ENCODE measurements at regions not wholly inside any gene's neighbourhood (a gene's known extent, or its start where the extent isn't known, plus 50 kb on each side); places are given as distances from the start of the nearest gene placed in this dataset.
"Not testable (repeated sequence)": the region's sequence is repeated elsewhere in the genome, so short reads cannot be mapped to it uniquely, and the experiment has no call there.

GRCh38 chr6:164694386-164694785, 615.0 kb downstream of the C6orf118 start:
- DNase-seq (ENCODE audit: low read depth), result no peak

DNA sequence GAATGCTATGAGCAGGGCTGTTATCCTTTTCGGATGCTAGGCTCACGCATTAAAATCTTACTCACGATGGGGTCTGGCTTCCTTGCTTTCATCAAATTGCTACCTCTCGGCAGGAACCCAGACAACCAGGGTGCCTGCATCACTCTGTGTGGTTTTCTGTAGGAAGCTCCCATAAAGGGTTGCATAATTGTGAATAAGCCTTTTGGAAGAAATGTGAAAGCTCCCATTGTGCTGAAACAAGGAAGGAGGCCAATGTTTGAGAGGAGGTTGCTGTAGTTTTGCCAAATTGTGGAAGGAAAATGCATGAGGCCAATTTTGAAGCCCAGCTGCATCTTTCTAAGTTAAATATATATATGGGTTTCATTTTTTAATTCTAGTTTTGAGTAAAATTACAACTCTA, 615.5 kb downstream of the C6orf118 start:
- DNase-seq (ENCODE audit: low read depth), result no peak

GRCh38 chr6:164692772-164693510, 616.5 kb downstream of the C6orf118 start:
- DNase-seq (ENCODE audit: low read depth), result no peak

- DNase-seq (ENCODE audit: low read depth), result no peak
Observed at GRCh38 chr6:164690702-164691500, 618.5 kb downstream of the C6orf118 start.

DNA sequence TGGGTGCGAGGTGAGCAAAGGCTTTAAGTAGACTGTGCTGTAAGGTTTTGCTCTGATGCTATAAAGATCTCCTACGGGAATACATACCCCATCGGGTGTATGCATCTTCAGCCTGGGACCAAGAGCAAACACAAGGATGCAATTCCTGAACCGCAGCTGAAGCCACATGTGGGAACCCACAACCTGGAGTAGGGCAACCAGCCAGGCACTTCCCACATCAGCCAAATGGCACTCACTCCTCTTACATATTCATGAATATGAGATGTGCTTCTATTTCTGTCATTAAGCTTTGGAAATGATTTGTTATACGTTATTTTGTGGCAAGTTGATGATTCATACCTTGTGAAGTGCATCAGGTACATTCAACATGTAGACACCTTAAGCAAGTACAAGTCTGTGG, 619.2 kb downstream of the C6orf118 start:
- no peak for DNase-seq (ENCODE audit: low read depth)

- DNase-seq (ENCODE audit: low read depth), result no peak
Observed at GRCh38 chr6:164665328-164665727, 644.1 kb downstream of the C6orf118 start.

- DNase-seq (ENCODE audit: low read depth), result no peak
Observed at GRCh38 chr6:164663634-164664033, 645.8 kb downstream of the C6orf118 start.

DNA sequence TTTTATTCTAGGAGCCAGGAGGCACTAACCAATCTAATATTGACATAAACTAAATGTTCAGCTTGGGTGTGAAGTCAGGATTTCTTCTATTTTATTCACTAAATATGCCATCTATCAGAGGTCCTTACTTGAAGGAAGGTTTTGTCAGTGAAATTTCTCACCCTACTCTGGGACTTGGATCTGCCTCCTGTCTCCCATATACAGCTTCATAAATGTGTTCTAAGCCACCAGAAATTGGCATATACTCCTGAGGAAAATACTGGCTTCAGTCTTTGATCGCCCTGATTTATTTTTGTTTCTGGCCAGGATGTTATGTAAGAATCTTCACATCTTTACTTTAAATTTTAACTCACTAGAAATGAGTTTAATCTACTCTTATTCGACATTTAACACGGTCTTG, 647.7 kb downstream of the C6orf118 start:
- no peak for DNase-seq (ENCODE audit: low read depth)

GRCh38 chr6:164660781-164661180, 648.6 kb downstream of the C6orf118 start:
- no peak for DNase-seq (ENCODE audit: low read depth)

DNA sequence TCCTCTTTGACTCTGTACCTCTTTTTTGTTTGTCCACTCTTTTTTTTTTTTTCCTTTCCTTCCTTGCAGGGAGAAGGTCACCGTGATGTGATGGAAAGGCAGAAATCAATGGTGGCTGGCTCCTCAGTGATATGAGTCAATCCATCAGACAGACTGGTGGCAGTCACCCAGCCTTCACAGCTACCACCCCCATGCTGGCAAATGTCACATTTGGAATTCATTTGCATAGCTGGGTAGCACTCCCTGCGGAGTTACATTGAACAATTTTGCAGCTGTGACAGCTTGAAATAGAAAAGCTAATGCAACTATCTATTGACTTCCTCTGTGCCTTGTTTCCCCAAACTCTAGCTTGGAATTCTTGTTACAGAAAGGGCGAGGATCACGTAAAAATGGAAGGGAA, 668.4 kb downstream of the C6orf118 start:
- DNase-seq (ENCODE audit: low read depth), result no peak

- DNase-seq (ENCODE audit: low read depth), result no peak
Observed at GRCh38 chr6:164628302-164628931, 681.0 kb downstream of the C6orf118 start.

- DNase-seq (ENCODE audit: low read depth), result no peak
Observed at GRCh38 chr6:164616917-164617524, 692.4 kb downstream of the C6orf118 start.

GRCh38 chr6:164612751-164613150, 696.7 kb downstream of the C6orf118 start:
- DNase-seq (ENCODE audit: low read depth), result no peak

- not testable (repeated sequence) for DNase-seq (ENCODE audit: low read depth)
Observed at GRCh38 chr6:164610859-164611258, 698.5 kb downstream of the C6orf118 start.

GRCh38 chr6:164602415-164602814, 707.0 kb downstream of the C6orf118 start:
- DNase-seq (ENCODE audit: low read depth), result not testable (repeated sequence)

- no peak for DNase-seq (ENCODE audit: low read depth)
Observed at GRCh38 chr6:164581563-164581962, 727.8 kb downstream of the C6orf118 start.

GRCh38 chr6:164579035-164579434, 730.4 kb downstream of the C6orf118 start:
- DNase-seq (ENCODE audit: low read depth), result no peak

DNA sequence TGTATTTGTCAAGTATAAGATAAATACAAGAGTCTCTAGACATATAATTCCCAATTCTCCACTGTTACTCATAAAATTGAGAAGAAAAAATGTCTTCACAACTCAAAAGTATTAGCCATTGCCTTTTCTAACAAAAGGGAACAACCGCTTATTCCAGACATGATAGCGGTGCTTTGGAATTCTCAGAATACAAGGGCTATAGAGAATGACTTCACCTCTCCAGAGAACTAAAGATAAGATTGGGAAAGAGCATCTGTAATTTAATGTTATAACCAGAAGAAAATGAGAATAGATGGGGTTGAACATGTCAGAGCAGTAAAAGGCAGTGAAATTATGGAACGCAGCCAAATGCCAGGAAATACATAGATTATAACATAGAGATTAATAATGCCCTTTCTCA, 730.8 kb downstream of the C6orf118 start:
- no peak for DNase-seq (ENCODE audit: low read depth)

- no peak for DNase-seq (ENCODE audit: low read depth)
Observed at GRCh38 chr6:164570801-164571200, 738.6 kb downstream of the C6orf118 start.

DNA sequence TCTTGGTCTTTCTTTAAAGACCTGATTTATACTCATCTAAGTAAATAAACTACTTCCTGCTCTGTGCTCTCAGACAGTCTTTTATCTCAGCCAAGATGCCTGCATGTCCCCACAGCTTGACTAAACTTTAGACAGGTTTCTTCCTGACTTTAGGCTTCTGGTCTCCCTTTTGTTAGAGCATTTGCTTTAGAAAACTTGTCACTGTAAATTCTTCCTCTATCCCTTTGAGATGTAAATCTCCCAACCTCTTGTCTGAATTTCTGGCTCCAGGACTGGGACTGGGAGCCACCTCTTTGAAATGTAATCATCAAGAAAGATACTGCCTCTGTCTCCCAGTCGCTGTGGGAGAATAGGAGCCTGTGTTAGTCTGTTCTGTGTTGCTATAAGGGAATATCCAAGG, 739.9 kb downstream of the C6orf118 start:
- no peak for DNase-seq (ENCODE audit: low read depth)

GRCh38 chr6:164563924-164564323, 745.5 kb downstream of the C6orf118 start:
- DNase-seq (ENCODE audit: low read depth), result no peak

- no peak for DNase-seq (ENCODE audit: low read depth)
Observed at GRCh38 chr6:164561656-164562055, 747.7 kb downstream of the C6orf118 start.

All from GM04503 (cell line).